Brain pericyte (primary cell): ENCODE measurements at regions not wholly inside any gene's neighbourhood (a gene's known extent, or its start where the extent isn't known, plus 50 kb on each side); places are given as distances from the start of the nearest gene placed in this dataset.

Experiments used
- DNase-seq: peaks from one replicate; pipeline ENCODE4 v3.0.0-alpha.2; 2012; ENCODE audit warnings: low read depth, low spot score

DNA sequence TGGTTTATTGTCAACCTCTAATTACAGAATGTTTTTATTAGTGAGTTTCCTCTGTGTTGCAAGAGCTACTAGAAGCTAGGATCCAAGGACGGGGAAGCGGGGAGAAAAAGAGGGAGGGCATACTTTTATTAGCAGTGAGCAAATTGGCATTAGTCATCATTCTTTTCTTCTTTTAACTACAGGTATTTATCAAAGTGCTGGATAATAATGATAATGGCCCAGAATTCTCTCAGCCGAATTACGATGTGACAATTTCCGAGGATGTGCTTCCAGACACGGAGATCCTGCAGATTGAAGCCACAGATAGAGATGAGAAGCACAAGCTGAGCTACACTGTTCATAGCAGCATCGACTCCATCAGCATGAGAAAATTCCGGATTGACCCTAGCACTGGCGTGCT is 179.7 kb upstream of the MTNR1B start:
- DNase-seq, result no peak

DNA sequence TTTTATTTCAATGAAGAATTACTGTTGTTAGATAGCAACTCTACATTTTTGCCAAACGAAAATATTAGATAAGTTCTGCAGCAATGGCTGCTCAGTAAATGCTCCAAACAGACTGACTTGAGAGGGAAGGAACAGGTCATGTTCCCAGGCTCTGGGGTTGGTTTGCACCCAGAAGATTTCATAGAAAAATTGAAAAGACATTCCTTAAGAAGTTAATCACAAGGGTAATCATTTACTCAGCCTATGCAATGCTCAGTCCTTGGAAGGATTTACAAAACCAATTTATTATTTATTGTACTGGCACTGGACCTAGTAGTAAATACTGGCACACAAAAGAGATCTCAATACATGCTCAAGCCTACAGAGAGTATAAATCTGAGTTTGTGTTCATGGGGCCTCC is 179.1 kb upstream of the MTNR1B start:
- DNase-seq, result no peak

DNA sequence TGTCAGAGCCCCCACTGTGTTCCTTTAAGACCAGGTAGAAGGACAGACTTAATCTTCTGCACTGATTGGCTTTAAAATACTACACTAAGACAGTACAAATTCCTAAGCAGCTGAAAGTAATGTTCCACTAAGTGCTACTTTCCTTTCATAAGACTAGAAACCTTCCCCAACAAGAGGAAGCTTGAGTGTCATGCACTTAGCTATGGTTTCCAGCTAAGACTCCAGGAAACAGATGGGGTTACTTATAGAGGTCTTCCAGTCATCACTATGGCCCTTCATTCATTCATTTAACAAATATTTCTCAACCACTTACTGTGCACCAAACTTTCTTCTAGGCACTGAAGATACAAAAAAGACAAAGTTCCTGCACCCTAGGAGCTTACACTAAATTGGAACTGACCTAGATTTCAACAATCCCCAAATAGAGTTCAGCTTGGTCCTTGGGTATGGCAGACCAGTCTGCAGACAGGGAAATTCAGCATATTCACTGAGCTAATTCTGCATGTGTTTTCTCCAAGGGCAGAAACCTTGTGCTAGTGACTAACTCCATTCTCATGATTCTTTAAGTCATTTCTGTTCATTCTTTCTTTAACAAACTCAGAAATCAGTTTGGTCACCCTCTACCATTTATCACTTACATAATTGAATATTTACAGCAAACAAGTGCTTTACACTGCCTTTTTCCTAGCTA is 178.4 kb upstream of the MTNR1B start:
- DNase-seq, result no peak

DNA sequence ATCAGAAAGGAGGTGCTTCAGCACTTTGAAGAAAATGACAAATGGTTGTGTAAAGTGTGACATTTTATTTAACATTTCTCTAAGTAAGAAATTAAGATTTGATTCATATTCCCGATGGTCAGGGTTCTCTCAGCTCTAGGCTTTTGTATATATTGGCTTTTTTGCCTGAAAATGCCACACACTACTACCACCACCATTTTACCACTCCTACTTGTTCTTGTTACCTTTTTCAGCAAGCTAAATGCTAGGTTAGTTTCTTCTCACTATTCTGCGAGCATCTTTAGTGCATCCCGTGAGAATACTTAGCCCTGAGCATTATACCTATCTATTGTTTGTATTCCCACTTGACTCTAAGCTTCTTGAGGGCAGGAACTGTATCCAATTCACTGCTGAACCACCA is 177.6 kb upstream of the MTNR1B start:
- DNase-seq, result no peak

DNA sequence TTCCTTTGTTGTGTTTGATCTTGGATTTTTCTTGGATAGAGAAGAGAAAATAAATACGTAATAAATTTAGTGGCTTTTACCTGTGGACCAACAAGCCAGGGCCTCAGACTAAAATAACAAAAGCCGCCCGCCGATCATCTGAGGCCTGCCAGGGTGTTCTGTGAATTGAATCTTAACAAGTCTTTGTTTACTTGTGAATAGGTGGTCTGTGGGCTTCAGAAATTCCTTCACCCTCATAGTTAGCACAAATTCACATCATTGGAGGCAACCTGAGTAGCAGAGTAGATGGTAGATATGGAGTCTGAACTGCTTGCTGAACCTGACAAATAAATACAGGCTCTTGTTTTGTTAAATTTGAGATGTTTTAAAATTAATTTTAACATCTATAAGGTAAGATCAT is 176.3 kb upstream of the MTNR1B start:
- DNase-seq, result no peak

DNA sequence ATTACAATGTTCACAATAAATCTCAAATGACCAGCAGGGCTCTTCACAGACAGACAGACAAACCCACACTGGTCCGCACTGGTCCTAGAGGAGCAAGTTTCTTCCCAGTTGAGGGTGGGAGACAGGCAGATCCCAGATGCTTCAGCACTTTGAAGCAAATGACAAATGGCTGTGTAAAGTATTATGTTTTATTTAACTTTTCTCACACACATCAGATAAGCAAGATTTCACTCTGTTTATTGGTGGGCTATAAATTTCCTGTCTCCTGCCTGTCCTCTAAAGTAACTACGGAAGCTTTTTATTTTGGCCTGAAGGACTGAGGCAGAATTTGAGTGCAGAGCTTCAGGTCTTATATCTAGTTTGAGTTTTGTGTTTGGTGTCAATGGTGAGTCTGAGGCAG is 174.7 kb upstream of the MTNR1B start:
- no peak for DNase-seq

DNA sequence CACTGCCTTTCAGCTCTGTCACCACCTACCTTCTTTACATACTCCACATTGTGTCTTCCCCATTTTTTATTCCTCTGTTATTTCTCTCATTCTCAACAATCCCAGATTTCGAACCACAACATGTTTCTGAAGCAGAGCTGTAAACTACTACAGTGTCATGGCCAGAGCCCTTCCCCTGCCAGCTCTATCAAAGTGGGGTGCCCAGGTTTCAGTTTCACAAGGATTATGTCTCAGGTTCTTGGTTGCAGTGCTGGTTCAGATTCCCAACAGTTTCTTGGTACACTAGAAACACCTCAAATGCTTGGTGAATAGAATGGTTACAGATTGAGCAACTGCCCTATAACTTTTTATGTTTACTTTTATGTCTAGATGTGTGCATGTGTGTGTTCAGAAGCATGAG is 172.7 kb upstream of the MTNR1B start:
- DNase-seq, result no peak

DNA sequence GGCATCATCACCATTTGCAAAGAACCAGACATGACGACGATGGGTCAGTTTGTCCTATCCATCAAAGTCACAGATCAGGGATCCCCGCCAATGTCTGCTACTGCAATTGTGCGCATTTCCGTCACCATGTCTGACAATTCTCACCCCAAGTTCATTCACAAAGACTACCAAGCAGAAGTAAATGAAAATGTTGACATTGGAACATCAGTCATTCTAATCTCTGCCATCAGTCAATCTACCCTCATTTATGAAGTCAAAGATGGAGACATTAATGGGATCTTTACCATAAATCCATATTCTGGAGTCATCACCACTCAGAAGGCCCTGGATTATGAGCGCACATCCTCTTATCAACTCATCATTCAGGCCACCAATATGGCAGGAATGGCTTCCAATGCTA is 171.6 kb upstream of the MTNR1B start:
- DNase-seq, result no peak

DNA sequence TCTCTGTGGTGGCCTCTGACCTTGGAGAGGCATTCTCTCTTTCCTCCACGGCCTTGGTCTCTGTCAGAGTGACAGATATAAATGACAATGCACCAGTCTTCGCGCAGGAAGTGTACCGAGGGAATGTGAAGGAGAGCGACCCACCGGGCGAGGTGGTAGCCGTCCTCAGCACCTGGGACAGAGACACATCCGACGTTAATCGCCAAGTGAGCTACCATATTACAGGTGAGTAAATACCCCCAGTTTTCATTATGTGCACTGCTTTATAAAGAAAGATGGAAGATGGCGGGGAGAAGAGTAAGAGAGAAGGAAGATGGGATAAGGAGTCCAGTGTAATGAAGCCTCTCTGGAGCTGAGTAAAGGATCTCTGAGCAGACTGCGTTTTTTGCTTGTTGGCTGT is 167.8 kb upstream of the MTNR1B start:
- DNase-seq, result no peak

DNA sequence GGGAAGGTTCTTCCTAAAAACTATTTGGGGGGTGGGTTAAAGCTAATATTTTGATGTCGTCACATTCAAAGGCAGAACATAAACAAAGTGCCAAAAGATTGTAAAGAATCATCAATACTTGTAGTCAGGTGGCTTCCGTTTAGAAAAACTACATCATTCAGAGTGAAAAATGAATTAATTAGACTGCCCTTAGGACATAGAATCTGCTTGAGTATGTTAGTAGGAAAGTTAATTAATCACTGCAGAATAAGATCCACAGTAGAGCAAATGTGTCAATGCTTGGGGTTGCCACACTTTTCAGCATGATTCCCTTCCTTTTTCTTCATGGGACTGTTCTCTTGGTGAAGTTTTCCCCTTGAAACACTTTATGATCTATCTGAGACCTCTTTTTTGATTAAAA is 166.8 kb upstream of the MTNR1B start:
- no peak for DNase-seq

DNA sequence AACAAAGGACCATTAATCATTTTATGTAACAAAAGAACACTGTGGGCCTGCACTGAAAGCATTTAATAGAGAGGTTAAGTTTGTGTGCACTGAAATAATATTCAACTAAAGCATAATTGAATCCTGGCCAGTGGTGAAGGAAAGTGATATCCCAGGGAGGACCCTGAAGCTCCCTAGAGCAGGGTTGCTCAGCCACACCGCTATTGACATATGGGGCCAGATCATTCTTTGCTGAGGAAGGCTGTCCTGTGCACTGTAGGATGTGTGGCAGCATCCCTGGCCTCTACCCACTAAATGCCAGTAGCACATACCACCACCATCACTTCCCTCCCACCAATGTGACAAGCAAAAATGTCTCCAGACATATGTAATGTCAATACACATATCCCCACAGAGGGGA is 166.1 kb upstream of the MTNR1B start:
- DNase-seq, result no peak

DNA sequence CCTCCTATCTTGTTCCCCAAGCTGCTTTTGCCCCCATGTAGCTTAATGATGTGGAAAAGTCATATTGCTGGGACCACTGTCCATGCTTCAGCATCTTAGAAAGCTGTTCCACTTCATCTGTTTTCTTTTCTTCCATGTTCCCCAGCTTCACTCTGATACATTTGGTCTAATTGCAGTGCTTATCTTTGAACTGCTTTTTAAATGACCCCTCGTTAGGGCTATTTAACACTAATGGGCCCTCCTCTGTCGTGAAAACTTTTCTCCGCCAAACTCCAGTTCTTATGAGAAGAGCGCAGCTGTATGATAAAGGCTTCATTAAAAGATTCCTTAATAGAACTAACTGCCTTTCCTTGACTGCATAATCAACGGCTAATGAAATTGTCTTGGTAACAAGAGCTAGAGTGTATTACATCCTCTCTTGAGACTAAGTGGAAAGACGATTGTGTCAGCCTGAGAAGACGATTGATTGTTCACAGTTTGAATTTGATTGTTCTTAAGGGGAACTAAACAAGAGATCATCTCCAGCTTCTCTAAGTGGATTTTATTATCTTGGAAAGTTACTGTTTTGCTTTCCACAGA is 165.0 kb upstream of the MTNR1B start:
- no peak for DNase-seq

DNA sequence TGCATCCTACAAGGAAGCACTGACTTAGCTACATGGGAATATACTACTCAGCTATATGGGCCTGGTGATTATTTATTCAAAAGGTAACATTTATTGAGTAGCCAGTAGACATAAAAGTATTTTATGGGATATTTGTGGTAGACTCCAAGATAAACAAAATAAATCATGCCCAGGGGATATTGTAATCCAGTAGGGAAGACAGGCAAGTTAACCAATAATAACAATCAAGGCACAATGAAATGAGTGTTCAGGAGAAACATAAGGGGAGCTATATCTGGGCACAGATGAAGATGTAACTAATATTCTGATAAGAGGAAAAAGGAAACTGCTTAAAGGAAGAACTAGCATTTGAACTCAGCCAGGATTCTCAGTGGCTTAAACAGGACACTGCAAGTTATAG is 161.4 kb upstream of the MTNR1B start:
- no peak for DNase-seq

DNA sequence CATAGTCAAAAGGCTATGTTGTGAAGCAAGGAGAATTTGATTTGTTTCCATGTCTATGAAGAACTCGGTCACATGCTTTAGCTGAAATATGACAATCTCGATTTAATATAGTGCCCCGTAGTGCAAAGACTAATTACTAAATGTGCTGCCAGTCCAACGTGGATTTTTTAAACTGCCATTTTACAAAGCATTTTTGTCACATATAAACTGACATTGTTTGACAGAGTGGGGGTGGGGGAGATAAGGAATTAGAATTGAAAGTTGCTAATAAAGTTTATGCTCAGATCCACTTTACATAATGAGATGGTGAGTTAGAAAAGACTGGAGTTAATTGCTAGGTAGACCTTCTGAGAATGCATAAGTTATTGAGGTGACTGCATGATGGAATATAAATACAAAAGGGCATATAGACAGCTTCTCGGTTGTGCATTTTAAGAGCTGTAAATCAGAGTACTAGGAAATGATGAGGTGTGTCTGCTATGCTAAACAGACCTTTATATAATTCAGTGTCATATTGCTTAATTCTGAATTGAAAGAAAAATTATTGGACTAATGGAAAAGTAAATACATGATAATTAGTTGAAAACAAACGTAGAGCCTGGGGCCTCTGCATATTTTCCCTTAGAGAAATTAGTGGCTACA is 158.9 kb upstream of the MTNR1B start:
- no peak for DNase-seq

DNA sequence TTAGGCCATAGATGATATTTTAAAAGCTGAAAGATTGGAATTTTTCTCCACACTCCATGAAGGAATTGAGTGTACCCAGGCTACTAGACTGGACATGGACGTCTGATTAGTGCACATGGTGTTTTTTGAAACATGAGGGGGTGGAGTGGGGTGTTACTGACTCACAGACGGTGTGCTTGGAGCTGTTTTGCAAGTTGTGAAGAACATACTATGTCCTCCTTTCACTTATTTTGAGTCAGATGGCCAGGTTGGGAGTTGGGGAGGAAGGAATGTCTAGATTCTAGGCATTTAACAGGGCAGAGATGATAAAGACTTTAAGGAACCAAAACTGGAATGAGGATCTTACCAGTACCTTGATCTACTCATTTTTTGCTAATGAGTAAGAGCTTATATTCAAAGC is 158.1 kb upstream of the MTNR1B start:
- no peak for DNase-seq

DNA sequence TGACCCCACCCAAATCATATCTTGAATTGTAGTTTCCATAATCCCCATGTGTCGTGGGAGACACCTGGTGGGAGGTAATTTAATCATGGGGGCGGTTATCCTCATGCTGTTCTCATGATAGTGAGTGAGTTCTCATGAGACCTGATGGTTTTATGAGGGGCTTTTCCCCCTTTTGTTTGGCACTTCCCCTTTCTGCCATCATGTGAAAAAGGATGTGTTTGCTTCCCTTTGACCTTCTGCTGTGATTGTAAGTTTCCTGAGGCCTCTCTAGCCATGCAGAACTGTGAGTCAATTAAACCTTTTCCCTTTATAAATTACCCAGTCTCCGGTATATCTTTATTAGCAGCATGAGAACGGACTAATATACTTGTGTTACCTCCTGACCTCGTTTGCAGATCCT is 156.6 kb upstream of the MTNR1B start:
- DNase-seq, result no peak

DNA sequence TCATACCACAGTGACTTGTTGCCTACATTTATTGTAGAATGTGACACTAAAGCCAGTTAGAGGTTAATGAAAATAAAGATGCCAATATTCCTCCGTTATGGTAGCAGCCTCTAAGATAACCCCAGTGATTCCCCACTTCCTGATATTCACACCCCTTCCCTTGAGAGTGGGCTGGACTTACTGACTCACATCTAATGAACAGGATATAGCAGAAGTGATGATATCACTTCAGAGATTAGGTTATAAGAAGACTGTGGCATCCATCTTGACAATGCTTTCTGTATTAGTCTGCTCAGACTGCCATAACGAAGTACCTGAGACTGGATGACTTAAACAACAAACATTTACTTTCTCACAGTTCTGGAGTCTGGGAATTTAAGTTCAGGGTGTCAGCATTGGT is 149.6 kb upstream of the MTNR1B start:
- DNase-seq, result no peak

DNA sequence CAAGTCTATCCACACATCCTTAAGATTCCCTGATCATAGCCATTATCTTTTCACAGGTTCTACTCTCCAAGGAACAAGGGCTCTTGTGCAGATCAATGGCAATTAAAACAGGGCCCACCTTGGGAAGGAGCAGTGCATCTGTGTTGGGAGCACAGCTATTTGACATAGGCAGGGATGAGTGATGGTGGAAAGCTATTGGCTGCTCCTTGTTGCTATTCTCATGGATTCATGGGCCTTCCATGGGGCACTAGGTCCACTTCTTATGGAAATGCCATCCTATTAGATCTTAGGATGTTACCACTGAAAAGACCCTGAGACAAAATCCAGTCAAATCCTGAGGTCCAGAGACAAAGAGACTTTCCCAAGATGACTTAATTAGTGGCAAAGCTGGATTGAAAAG is 148.6 kb upstream of the MTNR1B start:
- DNase-seq, result no peak

DNA sequence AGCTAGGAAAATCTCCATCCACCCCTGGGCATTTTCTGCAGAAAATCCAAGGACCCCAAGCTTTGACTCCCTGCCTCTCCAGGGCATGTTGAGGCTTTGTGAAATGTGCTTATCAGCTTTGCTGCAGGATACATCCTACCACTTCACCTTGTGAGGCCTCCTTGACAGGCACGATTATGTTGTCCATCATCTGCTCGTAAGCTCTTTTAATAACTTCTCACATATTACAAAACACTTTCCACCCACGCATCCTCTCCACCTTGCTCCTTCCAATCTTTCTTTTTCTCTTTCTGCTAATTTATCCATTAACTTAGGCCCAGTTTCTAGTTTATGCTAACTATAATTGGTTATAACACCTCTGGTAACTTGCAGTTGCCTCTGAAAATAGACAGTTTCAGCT is 147.0 kb upstream of the MTNR1B start:
- DNase-seq, result no peak

DNA sequence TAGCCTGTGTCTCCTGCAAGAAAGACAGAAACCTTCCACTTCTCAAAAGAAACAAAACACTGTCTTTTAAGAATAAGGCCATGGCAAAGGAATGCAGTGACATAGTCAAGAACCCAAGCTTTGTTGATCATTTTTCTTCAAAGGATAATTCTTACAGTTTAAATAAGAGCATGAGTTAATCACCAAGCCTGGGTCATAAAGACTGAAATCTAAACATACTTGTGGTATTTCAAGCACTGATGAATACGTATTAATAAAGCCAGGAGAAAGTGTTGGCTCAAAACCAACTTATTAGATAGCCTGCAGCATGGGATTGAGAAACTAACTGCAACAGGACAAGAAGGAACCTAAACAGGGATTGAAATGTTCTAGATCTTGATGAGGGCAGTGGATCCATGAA is 143.3 kb upstream of the MTNR1B start:
- DNase-seq, result no peak

DNA sequence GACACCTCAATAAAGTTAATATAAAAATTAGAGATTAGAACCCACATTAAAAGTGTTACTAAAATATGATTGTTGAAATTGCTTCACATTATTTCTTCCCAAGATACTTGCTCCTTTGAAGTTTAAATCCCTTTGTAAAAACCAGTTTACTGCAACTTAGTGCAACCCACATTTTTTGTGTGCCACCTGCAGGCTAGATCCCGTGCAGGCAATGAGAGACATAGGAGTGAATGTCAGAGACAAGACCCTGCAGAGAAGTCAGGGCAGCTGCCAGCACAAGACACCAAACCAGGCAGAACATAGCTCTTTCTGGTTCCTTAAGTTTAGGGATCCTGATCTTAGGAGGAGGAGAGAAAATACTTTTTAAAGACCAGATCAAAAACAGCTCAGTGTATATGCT is 142.8 kb upstream of the MTNR1B start:
- no peak for DNase-seq

DNA sequence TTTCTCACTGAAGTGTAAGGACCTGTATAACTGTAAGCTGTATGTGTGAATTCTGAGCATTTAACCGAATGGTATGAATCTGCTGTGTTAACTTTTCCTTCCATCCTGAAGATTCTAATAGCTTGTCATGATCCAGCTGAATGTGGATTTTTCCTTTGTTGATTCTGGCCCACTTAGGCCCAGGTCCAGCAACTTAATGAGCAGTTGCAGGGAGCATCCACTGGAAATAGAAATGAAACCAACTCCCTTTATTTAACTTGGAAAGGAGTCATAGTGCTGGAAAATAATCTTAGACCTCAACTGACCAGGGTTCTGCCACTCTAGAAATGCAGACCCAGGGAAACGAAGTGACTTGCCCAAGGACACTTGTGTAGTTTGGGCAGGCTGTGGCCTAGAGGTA is 142.3 kb upstream of the MTNR1B start:
- no peak for DNase-seq

DNA sequence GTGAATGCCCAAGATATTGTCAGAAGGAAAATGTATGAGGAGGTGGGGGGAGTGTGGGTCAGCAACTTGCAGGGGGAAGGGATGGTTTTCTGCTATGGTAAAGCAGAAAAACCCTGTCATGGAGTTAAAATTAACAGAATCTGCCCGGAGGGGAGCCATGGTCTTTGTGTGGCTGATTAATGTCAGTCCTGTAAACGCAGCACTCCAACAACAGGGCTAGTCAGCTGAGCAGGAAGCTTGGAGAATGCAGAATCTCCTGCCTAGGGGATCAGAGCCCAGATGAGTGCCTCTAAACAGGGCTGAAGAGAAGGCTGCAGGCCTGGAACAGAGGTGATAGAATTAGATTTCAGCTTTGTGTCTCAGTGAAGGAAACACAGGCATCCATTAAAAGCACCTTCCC is 140.9 kb upstream of the MTNR1B start:
- no peak for DNase-seq

DNA sequence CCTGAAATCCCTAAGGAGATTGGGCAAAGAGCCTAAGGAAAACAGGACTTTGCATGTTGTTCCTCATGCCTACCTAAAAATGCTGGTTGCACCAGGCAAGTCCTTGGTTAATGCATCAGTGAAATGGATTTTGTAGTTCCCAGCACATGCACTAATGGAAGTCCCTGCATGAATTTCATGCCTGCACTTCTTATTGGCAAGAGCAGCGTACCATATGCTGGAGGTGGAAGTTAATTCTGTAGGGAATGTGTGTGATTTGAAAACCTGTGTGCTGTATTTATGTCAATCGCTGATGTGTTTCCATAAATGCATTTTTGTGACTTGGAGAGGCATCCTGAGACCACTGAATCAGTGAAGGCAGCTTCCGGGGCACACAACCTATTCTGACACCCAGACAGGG is 140.3 kb upstream of the MTNR1B start:
- no peak for DNase-seq
